DOHH2 (cell line): ENCODE measurements at regions not wholly inside any gene's neighbourhood (a gene's known extent, or its start where the extent isn't known, plus 50 kb on each side); places are given as distances from the start of the nearest gene placed in this dataset.

ENCODE experiments used
- CTCF ChIP-seq: fragments of 200-600 bp; sonication (generic); IDR thresholded peaks from one replicate; pipeline ENCODE4 v1.5.1; 2014; ENCODE audit warnings: antibody characterized with exemption, mild to moderate bottlenecking, low read depth, low read length; ENCODE audit not compliant: poor library complexity, severe bottlenecking
- EZH2phosphoT487 ChIP-seq: fragments of 200-600 bp; sonication (generic); IDR thresholded peaks from 2 replicates; pipeline ENCODE4 v1.6.1; 2017; ENCODE audit warnings: borderline replicate concordance, mild to moderate bottlenecking, antibody characterized with exemption, low read length, moderate library complexity, mixed read lengths

GRCh38 chr17:21540502-21540901 lies 151.8 kb upstream of the KCNJ18 start:
- no peak for TF ChIP-seq CTCF
- TF ChIP-seq EZH2phosphoT487 = no peak
